Right lobe of liver (tissue), 4 donors: ENCODE measurements at regions not wholly inside any gene's neighbourhood (a gene's known extent, or its start where the extent isn't known, plus 50 kb on each side); places are given as distances from the start of the nearest gene placed in this dataset.

Source experiments
- POLR2A ChIP-seq: fragments of 450-650 bp; IDR thresholded peaks from one replicate; pipeline ENCODE4 v1.6.1; 2017; ENCODE audit warnings: antibody characterized with exemption, mild to moderate bottlenecking
- TF ChIP-seq, protein P1 (sequence below), 4 donors: fragments of 200-600 bp in 3 of 4; fragments of 450-650 bp in 1 of 4; IDR thresholded peaks; one replicate each; pipeline versions ENCODE4 v1.5.1 to v1.8.0; 2016 to 2022; ENCODE audit warnings: antibody characterized with exemption in 4 of 4, mild to moderate bottlenecking in 2 of 4
- donor health status: DM: no; HTN: no; CAD: no.
- donor health status: DM: no; HTN: no; CAD: no.
- donor health status: DM: no; HTN: yes; CAD: no.

GRCh38 chr20:54397292-54398140 lies 77.9 kb upstream of the DOK5 start:
- TF ChIP-seq, protein P1, sequence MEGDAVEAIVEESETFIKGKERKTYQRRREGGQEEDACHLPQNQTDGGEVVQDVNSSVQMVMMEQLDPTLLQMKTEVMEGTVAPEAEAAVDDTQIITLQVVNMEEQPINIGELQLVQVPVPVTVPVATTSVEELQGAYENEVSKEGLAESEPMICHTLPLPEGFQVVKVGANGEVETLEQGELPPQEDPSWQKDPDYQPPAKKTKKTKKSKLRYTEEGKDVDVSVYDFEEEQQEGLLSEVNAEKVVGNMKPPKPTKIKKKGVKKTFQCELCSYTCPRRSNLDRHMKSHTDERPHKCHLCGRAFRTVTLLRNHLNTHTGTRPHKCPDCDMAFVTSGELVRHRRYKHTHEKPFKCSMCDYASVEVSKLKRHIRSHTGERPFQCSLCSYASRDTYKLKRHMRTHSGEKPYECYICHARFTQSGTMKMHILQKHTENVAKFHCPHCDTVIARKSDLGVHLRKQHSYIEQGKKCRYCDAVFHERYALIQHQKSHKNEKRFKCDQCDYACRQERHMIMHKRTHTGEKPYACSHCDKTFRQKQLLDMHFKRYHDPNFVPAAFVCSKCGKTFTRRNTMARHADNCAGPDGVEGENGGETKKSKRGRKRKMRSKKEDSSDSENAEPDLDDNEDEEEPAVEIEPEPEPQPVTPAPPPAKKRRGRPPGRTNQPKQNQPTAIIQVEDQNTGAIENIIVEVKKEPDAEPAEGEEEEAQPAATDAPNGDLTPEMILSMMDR (IDR thresholded peaks at IDR 0.05) = no peak
- no peak for TF ChIP-seq POLR2A
